HG02642 (cell line): ENCODE measurements at regions not wholly inside any gene's neighbourhood (a gene's known extent, or its start where the extent isn't known, plus 50 kb on each side); places are given as distances from the start of the nearest gene placed in this dataset.

Experiments
- ATAC-seq: cut with Tn5 transposase; IDR thresholded peaks from one replicate; pipeline ENCODE4 v1.9.1; 2021; ENCODE audit warnings: mild to moderate bottlenecking; ENCODE audit not compliant: unreplicated experiment, poor library complexity

DNA sequence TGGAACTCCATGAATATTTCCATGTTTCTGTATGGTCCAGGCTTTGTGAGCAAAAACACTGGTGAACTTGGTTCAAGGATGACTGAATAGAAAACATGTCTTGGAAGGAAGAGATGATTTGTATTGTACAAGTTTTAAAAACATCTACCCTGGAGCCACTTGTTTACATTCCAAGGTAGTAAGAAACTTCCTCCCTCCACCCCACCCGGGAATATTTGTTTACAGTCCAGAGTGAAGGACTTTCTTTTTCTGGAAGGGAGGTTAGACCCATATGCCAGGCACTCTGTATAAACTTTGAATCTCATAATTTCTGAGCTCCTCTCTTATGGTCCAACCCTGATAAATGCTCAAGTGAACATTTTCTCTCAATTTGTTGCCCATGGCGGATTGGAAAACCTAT, 323.3 kb upstream of the LYPLAL1 start:
- ATAC-seq, result no peak

GRCh38 chr1:218851586-218851985, 322.1 kb upstream of the LYPLAL1 start:
- no peak for ATAC-seq

GRCh38 chr1:218852527-218852926, 321.2 kb upstream of the LYPLAL1 start:
- ATAC-seq, result no peak

DNA sequence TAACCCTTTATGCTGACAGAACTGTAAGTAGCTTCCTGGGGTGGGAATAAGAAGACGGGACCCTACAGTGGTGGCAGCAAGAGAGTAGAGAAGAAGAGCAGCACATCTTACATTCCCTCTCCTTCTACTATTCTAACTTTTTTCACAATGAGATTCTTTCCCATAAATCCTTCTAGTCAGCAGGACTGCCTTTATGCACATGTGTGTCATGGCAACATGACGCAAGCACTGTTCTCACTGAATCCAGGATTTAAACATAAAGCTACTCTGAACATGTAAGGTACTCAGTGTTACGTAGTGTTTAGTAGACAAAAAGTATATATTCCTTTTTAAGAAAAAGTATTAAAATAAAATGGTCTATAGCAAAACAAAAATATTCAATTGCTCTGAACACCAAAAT, 309.7 kb upstream of the LYPLAL1 start:
- no peak for ATAC-seq

GRCh38 chr1:218865591-218865990, 308.1 kb upstream of the LYPLAL1 start:
- no peak for ATAC-seq

GRCh38 chr1:218866507-218866906, 307.2 kb upstream of the LYPLAL1 start:
- no peak for ATAC-seq

DNA sequence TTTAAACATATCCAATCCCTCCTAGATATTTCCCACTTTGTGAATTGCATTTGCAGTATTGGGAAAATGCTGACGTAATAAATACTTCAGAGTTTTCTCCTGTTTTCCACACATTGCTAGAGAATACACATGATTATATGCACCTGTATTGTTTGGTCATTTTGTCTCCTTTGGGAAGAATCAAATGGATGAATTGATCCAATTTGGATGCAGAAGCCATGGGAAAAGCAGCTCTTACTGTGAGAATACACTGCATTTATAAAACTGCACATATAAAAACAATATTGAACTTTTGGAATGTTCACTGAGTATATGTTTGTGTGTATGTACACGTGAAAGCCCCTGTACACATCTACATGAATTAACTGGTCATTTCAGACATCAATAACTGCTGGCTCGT, 306.6 kb upstream of the LYPLAL1 start:
- no peak for ATAC-seq

- ATAC-seq, result no peak
Measured at GRCh38 chr1:218867941-218868626, 305.6 kb upstream of the LYPLAL1 start.

GRCh38 chr1:218869276-218869675, 304.4 kb upstream of the LYPLAL1 start:
- no peak for ATAC-seq

DNA sequence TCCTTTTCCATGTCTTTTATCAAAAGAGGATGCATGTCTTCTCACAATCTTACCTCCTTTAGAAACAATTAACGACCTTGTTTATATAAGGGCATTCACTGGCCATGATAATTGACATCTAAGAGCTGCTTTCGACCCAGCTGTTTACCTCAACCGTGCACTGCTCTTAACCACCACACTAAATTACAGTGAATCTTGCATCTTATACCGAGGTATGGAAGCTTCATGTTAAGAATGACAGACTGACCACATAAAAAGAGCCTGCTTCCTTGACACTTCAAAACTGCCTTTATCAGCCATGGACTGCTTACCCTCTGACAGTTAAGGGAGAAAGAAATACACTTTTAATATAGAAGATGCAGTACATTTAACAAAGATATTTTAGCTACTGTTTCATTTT, 301.7 kb upstream of the LYPLAL1 start:
- ATAC-seq, result no peak

DNA sequence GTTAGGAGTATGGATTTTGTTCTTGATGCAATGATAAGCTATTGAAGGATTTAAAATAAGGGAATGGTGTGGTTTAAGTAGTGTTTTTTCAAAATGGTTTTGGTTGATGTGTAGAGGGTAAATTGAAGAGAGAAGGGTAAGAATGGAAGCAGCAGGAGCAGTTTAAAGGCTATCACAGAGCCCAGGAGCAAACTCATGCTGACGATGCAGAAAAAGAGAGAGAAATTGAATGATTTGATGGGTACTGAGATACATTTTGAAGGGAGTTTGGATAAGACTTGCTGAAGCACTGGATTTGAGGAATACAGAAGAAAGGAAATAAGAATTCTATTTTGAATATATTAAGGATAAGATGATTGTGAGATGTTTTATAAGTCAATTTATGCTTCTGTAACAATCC, 300.8 kb upstream of the LYPLAL1 start:
- no peak for ATAC-seq

- no peak for ATAC-seq
Measured at GRCh38 chr1:218874313-218874712, 299.4 kb upstream of the LYPLAL1 start.

- no peak for ATAC-seq
Measured at GRCh38 chr1:218874801-218875400, 298.8 kb upstream of the LYPLAL1 start.

GRCh38 chr1:218878369-218878768, 295.3 kb upstream of the LYPLAL1 start:
- ATAC-seq, result no peak

- ATAC-seq, result no peak
Measured at GRCh38 chr1:218880484-218881060, 293.1 kb upstream of the LYPLAL1 start.

- no peak for ATAC-seq
Measured at GRCh38 chr1:218882454-218882853, 291.2 kb upstream of the LYPLAL1 start.

DNA sequence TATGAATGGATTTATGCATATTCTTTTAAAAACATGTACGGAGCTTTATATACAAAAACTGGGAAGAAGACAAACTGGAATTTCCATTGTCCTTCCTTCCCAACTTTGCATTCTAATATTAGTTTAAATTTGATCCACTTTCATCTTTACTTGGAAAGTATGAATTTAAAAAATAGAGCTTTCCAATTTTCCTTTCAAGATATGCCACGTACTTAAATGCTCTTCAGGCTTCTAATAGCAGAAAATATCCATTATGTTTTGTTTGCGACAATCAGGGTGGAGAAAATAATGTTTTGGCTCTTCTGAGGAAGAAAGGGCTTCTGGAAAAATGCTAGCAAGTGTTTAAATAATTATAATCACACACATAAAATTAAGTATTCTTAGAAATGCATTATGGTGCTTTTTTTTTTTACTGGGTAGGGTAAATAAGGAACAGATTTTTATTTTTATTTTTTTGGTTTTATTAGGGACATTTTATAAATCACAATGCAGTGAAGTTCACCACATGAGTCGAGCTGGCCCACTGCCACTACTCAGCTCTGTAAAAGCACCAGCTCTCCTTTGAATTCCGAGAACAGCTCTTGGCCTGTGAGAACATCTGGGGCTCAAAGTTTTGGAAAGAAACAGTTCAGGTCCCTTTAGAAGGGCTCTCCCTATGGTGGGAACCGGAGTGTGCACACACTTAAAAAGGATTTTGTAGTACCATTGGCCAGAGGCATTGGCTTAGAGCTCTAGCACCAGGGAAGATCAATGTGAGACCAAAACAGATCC, 287.4 kb upstream of the LYPLAL1 start:
- ATAC-seq, result no peak

DNA sequence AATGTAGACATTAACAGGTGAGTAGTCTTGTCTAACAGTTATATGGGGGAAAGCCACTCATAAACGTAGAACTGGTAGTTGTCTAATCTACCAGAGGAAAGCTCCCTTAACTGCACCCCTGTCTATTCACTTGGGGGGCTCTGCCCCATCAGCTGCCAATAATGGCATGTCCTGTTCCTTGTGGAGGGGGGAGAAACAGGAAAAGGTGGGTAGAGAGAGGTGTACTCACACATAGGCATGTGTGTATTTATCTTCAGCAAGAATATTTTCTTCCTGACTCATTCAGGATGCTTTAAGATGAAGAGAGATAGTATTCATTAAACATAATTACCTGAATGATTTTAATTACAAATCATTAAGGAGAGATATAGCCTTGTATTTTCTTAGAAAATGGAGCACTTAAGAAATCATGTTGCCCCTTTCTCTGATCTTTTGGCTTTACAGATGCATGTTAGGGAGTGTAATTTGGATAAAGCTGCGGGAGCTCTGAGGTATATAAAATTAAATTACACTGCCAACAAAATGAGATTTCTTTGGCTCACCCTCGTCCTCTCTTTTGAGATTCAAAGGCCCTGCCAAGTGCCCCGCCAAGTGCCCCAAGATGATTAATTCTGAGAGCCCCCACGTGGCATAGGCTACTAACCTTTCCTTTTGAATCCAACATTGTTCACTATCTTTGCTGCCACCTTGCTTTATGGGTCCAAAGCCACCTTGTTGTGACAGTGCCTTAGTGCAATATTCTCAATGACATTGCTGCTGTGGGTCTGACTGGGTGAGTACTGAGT, 286.3 kb upstream of the LYPLAL1 start:
- no peak for ATAC-seq

DNA sequence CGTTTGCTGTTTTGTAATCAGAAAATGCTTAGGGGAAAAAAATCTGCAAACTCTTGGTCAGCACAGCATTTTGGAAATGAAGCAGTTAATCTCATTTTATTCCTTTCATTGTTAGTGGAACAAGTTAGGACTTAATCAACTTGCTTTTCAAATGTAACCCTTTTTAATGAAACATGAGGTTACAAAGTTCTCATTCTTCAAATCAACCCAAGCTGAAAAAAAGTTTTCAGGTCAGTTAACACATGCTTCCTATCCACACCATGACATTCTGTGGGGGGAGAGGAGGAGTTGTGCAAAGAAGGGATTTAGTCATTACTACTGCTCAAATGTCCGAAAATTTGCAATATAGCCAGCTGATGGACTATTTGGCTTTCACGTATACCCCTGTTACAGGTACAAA, 283.2 kb upstream of the LYPLAL1 start:
- no peak for ATAC-seq

GRCh38 chr1:218891577-218891976, 282.1 kb upstream of the LYPLAL1 start:
- no peak for ATAC-seq
